ENCODE measurements at regions not wholly inside any gene's neighbourhood (a gene's known extent, or its start where the extent isn't known, plus 50 kb on each side); places are given as distances from the start of the nearest gene placed in this dataset.
A peak's percentile ranks its signal among the peaks of the same experiment; 100 is the strongest.
"Not testable (repeated sequence)": the region's sequence is repeated elsewhere in the genome, so short reads cannot be mapped to it uniquely, and the experiment has no call there.

- in situ Hi-C loops (cut with HindIII; ENCODE audit: low pct_unique_long_range_greater_than_20kb, low sequenced_read_pairs) = no loop called here
Observed at GRCh38 chr4:128661479-128661878, 148.0 kb upstream of the JADE1 start.

GRCh38 chr4:128660361-128661215 is 148.9 kb upstream of the JADE1 start:
- in situ Hi-C loops (cut with HindIII; ENCODE audit: low pct_unique_long_range_greater_than_20kb, low sequenced_read_pairs) = no loop called here
- DNase-seq (ENCODE audit: low read depth, low spot score) = peak; percentile 93

More at GRCh38 chr4:128661479-128661878, 148.0 kb upstream of the JADE1 start:
- DNase-seq (ENCODE audit: low read depth, low spot score) = no peak

GRCh38 chr4:128658214-128658631 is 151.3 kb upstream of the JADE1 start:
- in situ Hi-C loops (cut with HindIII; ENCODE audit: low pct_unique_long_range_greater_than_20kb, low sequenced_read_pairs) = no loop called here
- DNase-seq (ENCODE audit: low read depth, low spot score) = no peak

GRCh38 chr4:128657638-128658037 is 151.9 kb upstream of the JADE1 start:
- DNase-seq (ENCODE audit: low read depth, low spot score) = no peak
- in situ Hi-C loops (cut with HindIII; ENCODE audit: low pct_unique_long_range_greater_than_20kb, low sequenced_read_pairs) = no loop called here

GRCh38 chr4:128654465-128654864 is 155.0 kb upstream of the JADE1 start:
- no peak for DNase-seq (ENCODE audit: low read depth, low spot score)
- in situ Hi-C loops (cut with HindIII; ENCODE audit: low pct_unique_long_range_greater_than_20kb, low sequenced_read_pairs) = no loop called here

DNA sequence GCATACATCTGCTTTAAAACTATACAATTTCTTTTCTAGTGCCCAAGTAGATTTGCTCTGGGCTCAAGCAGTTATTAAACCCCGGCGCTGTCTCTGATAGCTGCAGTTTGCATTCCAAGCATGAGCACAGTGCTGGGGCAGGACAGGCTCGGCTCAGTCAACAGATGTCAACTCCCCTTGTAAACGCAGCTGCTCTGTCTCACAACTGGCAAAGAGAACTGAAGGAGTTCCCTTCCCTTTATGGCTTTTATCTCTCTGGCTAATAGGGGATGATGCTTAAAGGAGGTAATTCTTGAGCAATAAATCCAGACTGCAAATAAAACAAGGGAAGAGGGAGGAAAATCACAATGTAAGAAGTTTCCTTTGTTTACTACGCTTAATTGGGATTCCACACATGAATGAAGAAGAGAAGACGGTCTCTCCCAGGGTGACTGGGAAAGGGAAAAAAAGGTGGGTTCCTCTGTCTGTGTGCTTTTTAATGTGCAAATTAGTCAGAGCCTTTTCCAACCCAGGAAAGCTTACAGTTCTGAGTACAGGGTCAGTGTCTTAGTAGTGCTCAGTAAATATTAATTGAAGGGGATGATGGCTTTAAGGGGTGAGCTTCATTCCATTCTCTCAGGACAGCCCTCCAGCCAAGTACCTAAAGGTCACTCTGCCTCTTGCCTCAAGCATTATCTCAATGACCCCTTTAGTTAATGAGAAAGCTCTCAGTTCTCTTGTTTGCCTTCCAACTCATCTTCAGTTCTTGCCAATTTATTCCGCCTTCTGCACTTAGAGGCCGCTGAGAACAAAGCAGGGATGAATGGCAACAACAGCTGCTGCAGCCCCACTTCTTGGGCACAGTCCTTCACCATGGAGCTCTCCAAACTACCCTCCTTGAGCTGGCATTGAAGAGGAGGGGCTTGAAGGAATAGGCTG is 155.7 kb upstream of the JADE1 start:
- in situ Hi-C loops (cut with HindIII; ENCODE audit: low pct_unique_long_range_greater_than_20kb, low sequenced_read_pairs) = no loop called here
- DNase-seq (ENCODE audit: low read depth, low spot score) = no peak

GRCh38 chr4:128649575-128650205 is 159.8 kb upstream of the JADE1 start:
- in situ Hi-C loops (cut with HindIII; ENCODE audit: low pct_unique_long_range_greater_than_20kb, low sequenced_read_pairs) = no loop called here
- DNase-seq (ENCODE audit: low read depth, low spot score) = no peak

DNA sequence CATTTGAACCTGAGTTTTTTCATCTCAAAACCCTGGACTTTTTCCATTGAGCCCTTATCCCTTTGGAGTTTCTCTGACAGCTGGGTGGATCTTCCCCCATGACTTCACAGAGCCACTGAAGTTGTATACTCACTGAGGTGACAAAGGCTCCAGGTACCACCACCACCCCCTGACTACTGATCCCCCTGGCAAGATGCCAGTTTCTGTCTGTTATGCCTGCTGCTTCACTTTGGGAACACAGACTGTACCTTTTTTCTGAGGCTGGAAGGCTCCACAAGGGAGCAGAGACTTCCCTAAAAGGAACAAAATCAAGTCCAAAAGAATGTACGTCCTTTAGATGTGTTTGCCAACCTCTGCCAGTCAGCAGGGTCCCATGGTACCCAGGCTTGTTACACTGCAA is 160.3 kb upstream of the JADE1 start:
- in situ Hi-C loops (cut with HindIII; ENCODE audit: low pct_unique_long_range_greater_than_20kb, low sequenced_read_pairs) = no loop called here

DNA sequence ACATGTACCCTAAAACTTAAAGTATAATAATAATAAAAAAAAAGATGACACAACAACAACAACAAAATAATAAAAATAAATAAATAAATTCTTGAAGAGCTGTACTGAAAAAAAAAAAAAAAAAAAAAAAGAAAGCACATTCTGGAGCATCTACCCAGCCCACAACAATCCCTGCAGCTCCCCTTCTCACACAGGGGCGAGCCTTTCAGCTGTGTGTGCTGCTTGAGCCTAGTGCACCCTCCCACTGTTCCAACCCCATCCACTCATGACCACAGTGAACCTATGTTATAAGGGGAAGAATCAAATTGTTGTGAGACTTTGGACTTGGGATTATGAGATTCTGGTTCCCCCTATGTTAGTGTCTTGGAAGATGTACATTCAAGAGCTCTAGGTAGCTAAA is 161.5 kb upstream of the JADE1 start:
- in situ Hi-C loops (cut with HindIII; ENCODE audit: low pct_unique_long_range_greater_than_20kb, low sequenced_read_pairs) = no loop called here
- DNase-seq (ENCODE audit: low read depth, low spot score) = no peak

More for the DNA sequence above, 160.3 kb upstream of the JADE1 start:
- DNase-seq (ENCODE audit: low read depth, low spot score) = no peak

DNA sequence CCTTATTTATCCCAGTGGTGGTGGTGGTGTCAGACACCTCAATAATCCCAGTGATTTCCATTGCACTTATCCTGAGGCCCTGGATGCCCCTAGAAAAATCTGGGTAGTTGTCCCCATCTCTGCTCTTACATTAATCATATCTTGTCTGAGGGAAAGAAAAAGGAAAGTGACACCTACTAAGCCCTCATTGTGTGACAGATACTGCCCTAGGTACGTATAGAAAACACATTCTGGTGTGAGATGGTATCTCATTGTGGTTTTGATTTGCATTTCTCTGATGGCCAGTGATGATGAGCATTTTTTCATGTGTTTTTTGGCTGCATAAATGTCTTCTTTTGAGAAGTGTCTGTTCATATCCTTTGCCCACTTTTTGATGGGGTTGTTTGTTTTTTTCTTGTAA is 162.6 kb upstream of the JADE1 start:
- in situ Hi-C loops (cut with HindIII; ENCODE audit: low pct_unique_long_range_greater_than_20kb, low sequenced_read_pairs); DNase-seq (ENCODE audit: low read depth, low spot score): not testable (repeated sequence)

DNA sequence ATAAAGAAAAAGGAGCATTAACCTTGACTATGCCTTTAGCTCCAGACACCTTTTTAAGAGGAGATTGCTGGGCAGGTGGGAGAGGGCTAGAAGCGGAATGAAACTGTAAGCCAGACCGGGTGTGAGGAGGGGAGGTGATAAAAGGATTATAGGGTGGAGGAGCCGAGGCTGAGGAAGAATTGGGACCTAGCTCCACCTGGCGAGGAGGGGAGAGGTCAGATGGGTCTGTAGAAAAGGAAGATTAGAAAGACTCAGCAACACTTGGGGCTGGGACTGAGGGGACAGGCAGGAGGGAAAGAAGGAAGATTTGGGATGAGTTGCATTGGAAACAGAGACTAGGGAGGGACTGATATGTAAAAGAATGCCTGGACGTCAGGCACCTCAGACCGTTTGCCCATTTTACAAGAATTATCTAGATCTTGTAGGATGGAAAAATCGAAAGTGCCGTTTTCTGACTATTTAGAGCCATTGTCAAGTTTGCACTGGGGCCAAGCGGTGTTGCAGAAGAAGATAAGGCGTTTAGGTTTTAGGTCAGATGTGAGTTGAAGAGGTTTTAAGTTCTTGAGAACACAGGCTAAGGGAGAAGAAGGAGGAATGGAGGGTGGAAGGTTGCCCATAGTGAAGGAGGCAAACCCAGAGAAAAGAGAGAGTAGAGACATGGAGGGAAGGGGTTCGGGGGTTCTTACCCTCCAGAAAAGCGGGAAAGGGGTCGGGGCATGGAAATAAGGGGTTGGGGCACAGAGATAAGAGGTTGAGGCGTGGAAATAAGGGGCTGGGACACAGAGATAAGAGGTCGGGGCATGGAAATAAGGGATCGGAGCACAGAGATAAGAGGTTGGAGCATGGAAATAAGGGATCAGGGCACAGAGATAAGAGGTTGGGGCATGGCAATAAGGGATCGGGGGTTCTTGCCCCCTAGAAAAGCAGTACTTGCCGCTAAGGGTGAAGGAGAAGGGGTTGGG is 164.5 kb upstream of the JADE1 start:
- DNase-seq (ENCODE audit: low read depth, low spot score); in situ Hi-C loops (cut with HindIII; ENCODE audit: low pct_unique_long_range_greater_than_20kb, low sequenced_read_pairs): not testable (repeated sequence)

- DNase-seq (ENCODE audit: low read depth, low spot score); in situ Hi-C loops (cut with HindIII; ENCODE audit: low pct_unique_long_range_greater_than_20kb, low sequenced_read_pairs): not testable (repeated sequence)
Observed at GRCh38 chr4:128644107-128644506, 165.4 kb upstream of the JADE1 start.

DNA sequence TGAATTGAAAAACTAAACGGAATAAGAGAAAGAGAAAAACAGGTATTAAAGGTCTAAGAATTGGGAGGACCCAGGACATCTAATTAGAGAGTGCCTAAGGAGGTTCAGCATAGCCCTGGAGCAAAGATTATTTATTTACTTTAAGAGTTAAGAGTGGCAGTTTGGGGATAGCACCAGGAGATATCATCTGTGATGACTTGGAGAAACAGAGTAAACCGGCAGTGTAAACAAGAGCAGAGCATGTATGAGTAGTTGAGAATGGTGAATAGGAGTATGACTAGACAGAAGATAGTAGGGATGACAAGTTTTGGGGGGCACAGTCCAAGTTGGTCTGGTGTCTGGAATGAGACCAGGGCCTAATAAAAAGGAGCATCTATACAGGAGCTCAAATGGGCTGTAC is 167.9 kb upstream of the JADE1 start:
- in situ Hi-C loops (cut with HindIII; ENCODE audit: low pct_unique_long_range_greater_than_20kb, low sequenced_read_pairs); DNase-seq (ENCODE audit: low read depth, low spot score): not testable (repeated sequence)

DNA sequence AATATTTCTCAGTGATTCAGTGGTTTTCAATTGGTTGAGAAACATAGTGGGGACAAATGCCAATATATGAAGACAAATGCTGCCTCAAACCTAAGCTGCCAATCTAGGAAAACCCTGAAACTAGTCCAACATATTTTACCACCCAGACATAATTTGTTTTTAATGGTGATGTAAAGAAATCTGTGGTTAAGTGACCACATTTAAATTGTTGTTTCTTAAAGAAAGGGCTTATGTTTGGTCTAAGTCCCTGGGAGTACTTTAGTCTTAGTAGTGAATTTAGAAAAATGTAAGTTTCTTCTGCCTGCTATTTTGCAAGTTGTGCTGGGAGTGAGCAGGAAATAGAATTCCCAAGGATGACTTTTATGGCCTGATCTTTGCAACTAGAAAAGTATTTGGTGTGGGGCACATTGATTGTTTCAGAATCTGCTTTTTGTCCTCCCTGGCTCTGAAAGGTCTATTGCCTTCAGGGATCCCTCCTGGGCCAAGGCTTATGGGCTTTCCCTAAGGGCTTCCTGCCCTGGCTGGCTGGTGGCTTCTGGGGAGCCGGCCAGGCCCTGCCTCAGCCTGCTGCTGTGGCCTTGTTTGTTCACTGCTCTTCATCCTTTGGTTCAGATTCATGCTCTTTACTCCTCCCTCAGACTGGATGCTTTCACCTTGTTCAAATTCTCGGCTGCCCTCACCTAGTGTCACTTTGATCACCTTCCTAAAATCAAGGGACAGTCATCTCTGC is 169.8 kb upstream of the JADE1 start:
- in situ Hi-C loops (cut with HindIII; ENCODE audit: low pct_unique_long_range_greater_than_20kb, low sequenced_read_pairs) = no loop called here

DNA sequence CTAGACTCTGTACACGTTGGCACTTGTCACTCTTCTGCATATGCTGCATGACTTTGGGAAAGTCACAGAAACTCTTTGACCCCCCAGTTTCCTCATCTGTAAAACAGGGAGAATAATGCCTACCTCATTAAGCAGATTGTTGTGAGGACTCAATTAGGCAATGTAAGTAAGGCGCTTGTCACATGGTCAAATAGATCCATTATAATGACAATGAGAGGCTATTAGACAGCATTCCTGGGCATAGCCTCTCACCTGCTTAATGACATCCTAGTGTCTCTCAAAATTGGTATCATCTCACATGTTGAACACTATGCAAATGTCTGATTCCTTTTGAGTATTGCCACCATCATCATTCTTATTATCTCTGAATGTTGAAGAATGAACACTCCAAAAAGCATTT is 172.6 kb upstream of the JADE1 start:
- DNase-seq (ENCODE audit: low read depth, low spot score) = no peak

More for the DNA sequence above, 169.8 kb upstream of the JADE1 start:
- no peak for DNase-seq (ENCODE audit: low read depth, low spot score)

DNA sequence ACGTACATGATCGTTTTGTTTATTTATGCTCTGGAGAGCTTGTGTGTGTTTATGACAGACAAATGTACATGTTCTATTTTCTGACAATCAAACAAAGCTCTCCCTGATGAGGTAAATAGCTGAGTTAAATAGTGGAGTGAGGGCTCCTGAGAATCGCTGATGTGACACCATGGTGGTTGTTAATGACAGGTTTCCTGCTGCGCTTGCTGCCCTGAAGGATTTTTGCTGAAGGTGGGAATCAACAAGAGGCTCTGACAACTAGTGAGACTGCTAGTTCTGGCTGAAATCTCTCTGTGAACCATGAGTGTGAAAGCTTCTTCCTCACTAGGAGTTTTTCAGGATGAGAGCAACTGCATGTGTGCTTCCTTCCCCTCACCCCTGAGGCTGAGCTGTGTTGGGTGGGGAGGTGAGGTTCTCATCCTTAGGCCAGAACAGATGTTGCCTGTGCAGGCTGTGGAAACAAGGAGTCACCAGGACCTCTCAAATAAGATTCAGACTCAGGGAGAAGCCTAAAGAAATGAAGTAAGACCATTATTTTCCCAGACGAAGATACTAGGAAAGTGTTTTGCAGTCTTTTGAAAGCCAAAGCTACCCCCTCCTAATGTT is 173.4 kb upstream of the JADE1 start:
- in situ Hi-C loops (cut with HindIII; ENCODE audit: low pct_unique_long_range_greater_than_20kb, low sequenced_read_pairs) = no loop called here
- no peak for DNase-seq (ENCODE audit: low read depth, low spot score)

More for the DNA sequence above, 172.6 kb upstream of the JADE1 start:
- in situ Hi-C loops (cut with HindIII; ENCODE audit: low pct_unique_long_range_greater_than_20kb, low sequenced_read_pairs) = no loop called here

Data from SK-MEL-5 (cell line).